Esophagus squamous epithelium (tissue), 5 donors: ENCODE measurements at regions not wholly inside any gene's neighbourhood (a gene's known extent, or its start where the extent isn't known, plus 50 kb on each side); places are given as distances from the start of the nearest gene placed in this dataset.

Experiments used
- DNase-seq: peaks from one replicate; lab custom pipeline; 2025; lab: John Stamatoyannopoulos, UW
- H3K27ac ChIP-seq, 4 donors: fragments of 200-600 bp; sonication (generic); one replicate each; pipeline ENCODE4 v1.5.1; 2016 to 2019; ENCODE audit warnings: mild to moderate bottlenecking in 1 of 4
- H3K27me3 ChIP-seq, 4 donors: fragments of 200-600 bp; sonication (generic); 1 replicate in 3 of 4; 2 replicates in 1 of 4; pipeline versions ENCODE4 v1.5.1 to v1.6.0; 2017 to 2021; ENCODE audit warnings: antibody characterized with exemption in 1 of 4
- H3K36me3 ChIP-seq, 3 donors: fragments of 200-600 bp; sonication (generic); one replicate each; pipeline ENCODE4 v1.5.1; 2016 to 2019
- H3K4me1 ChIP-seq, 3 donors: fragments of 200-600 bp; sonication (generic); one replicate each; pipeline ENCODE4 v1.5.1; 2017 to 2019
- H3K4me3 ChIP-seq, 4 donors: fragments of 200-600 bp; sonication (generic); 1 replicate in 3 of 4; 2 replicates in 1 of 4; pipeline ENCODE4 v1.5.1; 2016 to 2019; ENCODE audit warnings: mild to moderate bottlenecking in 2 of 4, moderate library complexity in 1 of 4
- H3K9me3 ChIP-seq, 3 donors: fragments of 200-600 bp; sonication (generic); one replicate each; pipeline ENCODE4 v1.5.1; 2016 to 2019
- CTCF ChIP-seq, 6 experiments: fragments of 450-650 bp in 4 of 6; fragments of 200-600 bp in 2 of 6; sonication (generic) in 2 of 6; IDR thresholded peaks; one replicate each; pipeline ENCODE4 v1.5.1; 2016 to 2019; ENCODE audit warnings: antibody characterized with exemption in 6 of 6, mild to moderate bottlenecking in 4 of 6, moderate library complexity in 4 of 6
- POLR2A ChIP-seq, 4 donors: fragments of 450-650 bp; IDR thresholded peaks; one replicate each; pipeline ENCODE4 v1.6.1; 2017; ENCODE audit warnings: antibody characterized with exemption in 4 of 4, mild to moderate bottlenecking in 4 of 4, moderate library complexity in 3 of 4
- WGBS, 2 donors: methylation state at CpG; one replicate each; pipeline ENCODE4 v1.1.5; 2018; 5-methylcytosine and 5-hydroxymethylcytosine counted together
- intact Hi-C: fragments of 100-400 bp; cut with DNase I; formaldehyde crosslinking; loops from one replicate; pipeline ENCODE4 v1.15.0; 2022
- donor health status: DM: yes; HTN: yes; CAD: no.

GRCh38 chr6:24043848-24044247 lies 82.2 kb upstream of the NRSN1 start:
- Histone ChIP-seq H3K4me3 (no peak overlapping the region), H3K36me3 (no peaks in the 10 kb centered on the region), H3K27me3 (no peaks in the 10 kb centered on the region), H3K4me1 (no peaks in the 10 kb centered on the region), H3K9me3 (peaks cover 0 to 10% (median 4%) of the 10 kb centered on the region in 3 donors), H3K27ac (no peak overlapping the region)
- intact Hi-C loops, result no loop called here
- WGBS, 2 donors, result 84 to 97% methylated on average over 2 of the region's 2 CpGs
- TF ChIP-seq POLR2A (IDR thresholded peaks at IDR 0.05) (no peak), CTCF (IDR thresholded peaks at IDR 0.05) (no peak)
- no peak for DNase-seq

- intact Hi-C loops, result no loop called here
- no peaks in the 10 kb centered on the region for H3K4me1 ChIP-seq
- 64 to 72% methylated on average over 4 of the region's 4 CpGs for WGBS, 2 donors
- H3K36me3 ChIP-seq, result no peaks in the 10 kb centered on the region
- DNase-seq, result no peak
- H3K27ac ChIP-seq, result no peak overlapping the region
- no peak overlapping the region for H3K4me3 ChIP-seq
- H3K9me3 ChIP-seq, result no peaks in the 10 kb centered on the region
- TF ChIP-seq POLR2A (IDR thresholded peaks at IDR 0.05) (no peak), CTCF (IDR thresholded peaks at IDR 0.05) (no peak)
- no peaks in the 10 kb centered on the region for H3K27me3 ChIP-seq
These were observed 73.9 kb upstream of the NRSN1 start for GRCh38 chr6:24051942-24052589.

- no peak overlapping the region for H3K27ac ChIP-seq
- intact Hi-C loops, result no loop called here
- no peak for DNase-seq
- no peaks in the 10 kb centered on the region for H3K4me1 ChIP-seq
- no peak for TF ChIP-seq CTCF (IDR thresholded peaks at IDR 0.05)
- no peak for TF ChIP-seq POLR2A (IDR thresholded peaks at IDR 0.05)
- 65% methylated on average over 4 of the region's 4 CpGs for WGBS, 2 donors
- H3K36me3 ChIP-seq, result no peaks in the 10 kb centered on the region
- H3K4me3 ChIP-seq, result no peak overlapping the region
- H3K9me3 ChIP-seq, result no peaks in the 10 kb centered on the region
- no peaks in the 10 kb centered on the region for H3K27me3 ChIP-seq
These were observed 73.4 kb upstream of the NRSN1 start for GRCh38 chr6:24052590-24052961.

GRCh38 chr6:24053057-24053456 lies 73.0 kb upstream of the NRSN1 start:
- H3K4me1 ChIP-seq, result no peaks in the 10 kb centered on the region
- no peaks in the 10 kb centered on the region for H3K9me3 ChIP-seq
- no peak overlapping the region for H3K27ac ChIP-seq
- no peaks in the 10 kb centered on the region for H3K36me3 ChIP-seq
- intact Hi-C loops, result no loop called here
- H3K4me3 ChIP-seq, result no peak overlapping the region
- no peak for DNase-seq
- WGBS, 2 donors, result 43 to 80% methylated on average over 1 of the region's 1 CpG
- no peaks in the 10 kb centered on the region for H3K27me3 ChIP-seq
- TF ChIP-seq POLR2A (IDR thresholded peaks at IDR 0.05), result no peak
- TF ChIP-seq CTCF (IDR thresholded peaks at IDR 0.05), result no peak

GRCh38 chr6:24054388-24054787 lies 71.6 kb upstream of the NRSN1 start:
- Histone ChIP-seq H3K36me3 (no peaks in the 10 kb centered on the region), H3K27me3 (no peaks in the 10 kb centered on the region), H3K9me3 (no peaks in the 10 kb centered on the region), H3K27ac (no peak overlapping the region), H3K4me1 (no peaks in the 10 kb centered on the region), H3K4me3 (no peak overlapping the region)
- WGBS, 2 donors, result 61 to 68% methylated on average over 3 of the region's 3 CpGs
- DNase-seq, result no peak
- intact Hi-C loops, result no loop called here
- no peak for TF ChIP-seq CTCF (IDR thresholded peaks at IDR 0.05)
- no peak for TF ChIP-seq POLR2A (IDR thresholded peaks at IDR 0.05)
